ENCODE measurements at regions not wholly inside any gene's neighbourhood (a gene's known extent, or its start where the extent isn't known, plus 50 kb on each side); places are given as distances from the start of the nearest gene placed in this dataset.
"Not testable (repeated sequence)": the region's sequence is repeated elsewhere in the genome, so short reads cannot be mapped to it uniquely, and the experiment has no call there.

DNA sequence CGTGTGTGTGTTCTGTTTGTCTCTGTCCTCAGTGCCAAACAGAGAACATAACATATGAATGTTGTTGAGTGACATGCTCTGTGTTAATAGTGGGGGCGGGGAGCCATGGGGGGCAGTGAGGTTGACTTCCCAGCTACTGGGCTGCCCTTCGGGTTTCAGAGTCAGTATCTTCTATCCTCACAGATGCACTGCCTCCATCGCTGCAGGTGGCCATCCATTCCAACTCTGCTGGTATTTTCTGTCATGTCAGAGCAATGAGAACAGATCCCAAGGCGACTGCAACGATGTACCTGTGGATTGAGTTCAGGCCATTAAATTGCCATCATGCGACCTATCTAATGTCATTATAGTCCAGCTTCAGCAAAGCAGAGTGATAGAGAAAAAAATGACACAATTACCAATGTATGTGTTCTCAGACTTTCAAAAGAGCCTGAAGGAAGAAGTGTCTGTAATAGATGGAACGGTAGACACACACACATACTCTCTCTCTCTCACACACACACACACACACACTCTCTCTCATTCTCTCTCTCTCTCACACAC is 418.5 kb downstream of the RWDD3 start:
- 69 to 73% methylated on average over 8 of the region's 8 CpGs for WGBS, 2 donors
- no peaks in the 10 kb centered on the region for H3K4me1 ChIP-seq (ENCODE audit: control insufficient read depth in 1 of 2, insufficient read depth in 2 of 2, low read length in 2 of 2)
- H3K27ac ChIP-seq (ENCODE audit: low read depth in 1 of 2, low read length in 2 of 2): no peak overlapping the region
- H3K9me3 ChIP-seq (ENCODE audit: control insufficient read depth, low read length): no peaks in the 10 kb centered on the region
- DNase-seq (no peak), ATAC-seq (ENCODE audit: low FRiP score) (no peak)
- intact Hi-C loops (cut with DNase I): no loop called here
- no peak overlapping the region for H3K4me3 ChIP-seq (ENCODE audit: low read length in 2 of 2)
- no peaks in the 10 kb centered on the region for H3K36me3 ChIP-seq (ENCODE audit: control insufficient read depth in 1 of 2, insufficient read depth in 2 of 2, low read length in 1 of 2)
- no peaks in the 10 kb centered on the region for H3K27me3 ChIP-seq (ENCODE audit: control insufficient read depth in 1 of 2, insufficient read depth in 2 of 2, low read length in 1 of 2)

GRCh38 chr1:95653618-95654017 is 419.6 kb downstream of the RWDD3 start:
- intact Hi-C loops (cut with DNase I): no loop called here
- no peak for ATAC-seq (ENCODE audit: low FRiP score)

DNA sequence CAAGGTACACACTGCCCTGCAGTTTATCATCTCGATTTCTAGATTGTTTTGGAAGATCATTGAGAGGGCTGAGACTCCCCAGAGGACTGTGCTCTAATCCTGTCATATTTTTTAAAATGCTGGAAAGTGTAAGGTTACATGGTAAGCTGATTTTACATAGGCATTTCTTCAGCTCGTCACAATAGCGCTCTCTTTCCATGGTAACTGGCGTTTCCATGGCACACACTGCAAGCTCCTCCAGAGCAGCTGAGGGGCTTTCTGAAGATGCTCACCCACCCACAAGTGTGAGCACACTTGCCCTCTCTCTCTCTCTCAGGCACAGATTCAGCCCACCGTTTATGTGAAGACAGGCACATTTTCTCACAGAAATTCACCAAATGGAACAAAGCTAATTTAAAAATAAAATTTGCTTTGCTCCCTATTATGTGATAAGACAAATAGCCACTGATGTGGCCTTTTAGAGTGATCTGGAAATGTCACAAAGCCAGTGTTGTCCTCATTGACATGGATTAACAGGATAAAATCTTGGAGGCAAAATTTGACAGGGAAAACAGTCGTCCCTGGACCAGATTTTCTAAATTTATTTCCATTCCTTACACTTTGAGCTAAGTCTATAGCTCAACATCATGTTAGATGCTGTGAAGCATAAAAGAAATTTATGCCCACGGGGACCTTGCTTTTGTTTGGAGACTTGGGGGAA is 421.5 kb downstream of the RWDD3 start:
- intact Hi-C loops (cut with DNase I): no loop called here
- no peak for ATAC-seq (ENCODE audit: low FRiP score)
- Histone ChIP-seq H3K27ac (ENCODE audit: low read depth in 1 of 2, low read length in 2 of 2) (no peak overlapping the region), H3K27me3 (ENCODE audit: control insufficient read depth in 1 of 2, insufficient read depth in 2 of 2, low read length in 1 of 2) (no peaks in the 10 kb centered on the region), H3K4me3 (ENCODE audit: low read length in 2 of 2) (no peak overlapping the region), H3K36me3 (ENCODE audit: control insufficient read depth in 1 of 2, insufficient read depth in 2 of 2, low read length in 1 of 2) (no peaks in the 10 kb centered on the region), H3K4me1 (ENCODE audit: control insufficient read depth in 1 of 2, insufficient read depth in 2 of 2, low read length in 2 of 2) (no peaks in the 10 kb centered on the region), H3K9me3 (ENCODE audit: control insufficient read depth, low read length) (no peaks in the 10 kb centered on the region)
- 46 to 48% methylated on average over 7 of the region's 7 CpGs for WGBS, 2 donors
- DNase-seq: no peak

More at GRCh38 chr1:95653618-95654017, 419.6 kb downstream of the RWDD3 start:
- H3K27ac ChIP-seq (ENCODE audit: low read depth in 1 of 2, low read length in 2 of 2): no peak overlapping the region
- H3K36me3 ChIP-seq (ENCODE audit: control insufficient read depth in 1 of 2, insufficient read depth in 2 of 2, low read length in 1 of 2): no peaks in the 10 kb centered on the region
- H3K4me1 ChIP-seq (ENCODE audit: control insufficient read depth in 1 of 2, insufficient read depth in 2 of 2, low read length in 2 of 2): no peaks in the 10 kb centered on the region
- no peaks in the 10 kb centered on the region for H3K9me3 ChIP-seq (ENCODE audit: control insufficient read depth, low read length)
- no peaks in the 10 kb centered on the region for H3K27me3 ChIP-seq (ENCODE audit: control insufficient read depth in 1 of 2, insufficient read depth in 2 of 2, low read length in 1 of 2)
- no peak overlapping the region for H3K4me3 ChIP-seq (ENCODE audit: low read length in 2 of 2)
- DNase-seq: no peak
- 41 to 42% methylated on average over 4 of the region's 4 CpGs for WGBS, 2 donors

- intact Hi-C loops (cut with DNase I): no loop called here
- no peak for ATAC-seq (ENCODE audit: low FRiP score)
These were observed 423.2 kb downstream of the RWDD3 start for GRCh38 chr1:95657248-95657647.

GRCh38 chr1:95659166-95659565 is 425.2 kb downstream of the RWDD3 start:
- no peak for ATAC-seq (ENCODE audit: low FRiP score)
- Histone ChIP-seq H3K4me3 (ENCODE audit: low read length in 2 of 2) (no peak overlapping the region), H3K36me3 (ENCODE audit: control insufficient read depth in 1 of 2, insufficient read depth in 2 of 2, low read length in 1 of 2) (no peaks in the 10 kb centered on the region), H3K9me3 (ENCODE audit: control insufficient read depth, low read length) (no peaks in the 10 kb centered on the region), H3K27me3 (ENCODE audit: control insufficient read depth in 1 of 2, insufficient read depth in 2 of 2, low read length in 1 of 2) (no peaks in the 10 kb centered on the region), H3K4me1 (ENCODE audit: control insufficient read depth in 1 of 2, insufficient read depth in 2 of 2, low read length in 2 of 2) (peaks cover 0 to 2% of the 10 kb centered on the region in 2 donors), H3K27ac (ENCODE audit: low read depth in 1 of 2, low read length in 2 of 2) (no peak overlapping the region)
- DNase-seq: no peak
- intact Hi-C loops (cut with DNase I): no loop called here
- WGBS, 2 donors: 95 to 98% methylated on average over 2 of the region's 2 CpGs

More at GRCh38 chr1:95657248-95657647, 423.2 kb downstream of the RWDD3 start:
- H3K9me3 ChIP-seq (ENCODE audit: control insufficient read depth, low read length): no peaks in the 10 kb centered on the region
- DNase-seq: no peak
- no peaks in the 10 kb centered on the region for H3K27me3 ChIP-seq (ENCODE audit: control insufficient read depth in 1 of 2, insufficient read depth in 2 of 2, low read length in 1 of 2)
- no peaks in the 10 kb centered on the region for H3K36me3 ChIP-seq (ENCODE audit: control insufficient read depth in 1 of 2, insufficient read depth in 2 of 2, low read length in 1 of 2)
- WGBS, 2 donors: 88 to 89% methylated on average over 4 of the region's 4 CpGs
- H3K4me1 ChIP-seq (ENCODE audit: control insufficient read depth in 1 of 2, insufficient read depth in 2 of 2, low read length in 2 of 2): peaks cover 0 to 2% of the 10 kb centered on the region in 2 donors
- H3K4me3 ChIP-seq (ENCODE audit: low read length in 2 of 2): no peak overlapping the region
- no peak overlapping the region for H3K27ac ChIP-seq (ENCODE audit: low read depth in 1 of 2, low read length in 2 of 2)

GRCh38 chr1:95659588-95659987 is 425.6 kb downstream of the RWDD3 start:
- no peaks in the 10 kb centered on the region for H3K36me3 ChIP-seq (ENCODE audit: control insufficient read depth in 1 of 2, insufficient read depth in 2 of 2, low read length in 1 of 2)
- WGBS, 2 donors: 9 to 19% methylated on average over 4 of the region's 4 CpGs
- H3K27me3 ChIP-seq (ENCODE audit: control insufficient read depth in 1 of 2, insufficient read depth in 2 of 2, low read length in 1 of 2): no peaks in the 10 kb centered on the region
- H3K9me3 ChIP-seq (ENCODE audit: control insufficient read depth, low read length): no peaks in the 10 kb centered on the region
- DNase-seq (no peak), ATAC-seq (ENCODE audit: low FRiP score) (no peak)
- intact Hi-C loops (cut with DNase I): no loop called here
- H3K4me3 ChIP-seq (ENCODE audit: low read length in 2 of 2): no peak overlapping the region
- H3K27ac ChIP-seq (ENCODE audit: low read depth in 1 of 2, low read length in 2 of 2): no peak overlapping the region
- peaks cover 0 to 2% of the 10 kb centered on the region in 2 donors for H3K4me1 ChIP-seq (ENCODE audit: control insufficient read depth in 1 of 2, insufficient read depth in 2 of 2, low read length in 2 of 2)

DNA sequence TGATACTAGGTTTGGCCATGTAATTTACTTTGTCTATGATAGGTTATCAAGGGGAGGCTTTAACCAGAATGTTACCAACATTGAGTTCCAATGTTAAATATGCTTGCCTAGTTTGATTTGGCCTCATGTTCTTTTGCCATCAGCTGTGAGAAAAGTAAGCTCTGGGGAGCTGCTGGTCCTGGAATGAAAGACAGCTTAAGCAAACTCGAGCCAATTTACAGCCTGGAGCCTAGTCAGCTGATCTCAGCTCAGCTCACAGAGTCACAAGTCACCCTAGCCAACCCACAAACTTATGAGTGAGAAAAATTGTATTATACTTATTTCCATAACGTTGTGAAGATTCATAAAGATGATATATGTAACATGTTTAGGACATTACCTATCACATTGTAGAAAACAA is 426.7 kb downstream of the RWDD3 start:
- no peak for ATAC-seq (ENCODE audit: low FRiP score)
- Histone ChIP-seq H3K4me1 (ENCODE audit: control insufficient read depth in 1 of 2, insufficient read depth in 2 of 2, low read length in 2 of 2) (peaks cover 0 to 2% of the 10 kb centered on the region in 2 donors), H3K36me3 (ENCODE audit: control insufficient read depth in 1 of 2, insufficient read depth in 2 of 2, low read length in 1 of 2) (no peaks in the 10 kb centered on the region), H3K27me3 (ENCODE audit: control insufficient read depth in 1 of 2, insufficient read depth in 2 of 2, low read length in 1 of 2) (no peaks in the 10 kb centered on the region), H3K27ac (ENCODE audit: low read depth in 1 of 2, low read length in 2 of 2) (no peak overlapping the region), H3K9me3 (ENCODE audit: control insufficient read depth, low read length) (no peaks in the 10 kb centered on the region), H3K4me3 (ENCODE audit: low read length in 2 of 2) (no peak overlapping the region)
- intact Hi-C loops (cut with DNase I): no loop called here
- no peak for DNase-seq
- WGBS, 2 donors: 12% methylated on average over 2 of the region's 2 CpGs

DNA sequence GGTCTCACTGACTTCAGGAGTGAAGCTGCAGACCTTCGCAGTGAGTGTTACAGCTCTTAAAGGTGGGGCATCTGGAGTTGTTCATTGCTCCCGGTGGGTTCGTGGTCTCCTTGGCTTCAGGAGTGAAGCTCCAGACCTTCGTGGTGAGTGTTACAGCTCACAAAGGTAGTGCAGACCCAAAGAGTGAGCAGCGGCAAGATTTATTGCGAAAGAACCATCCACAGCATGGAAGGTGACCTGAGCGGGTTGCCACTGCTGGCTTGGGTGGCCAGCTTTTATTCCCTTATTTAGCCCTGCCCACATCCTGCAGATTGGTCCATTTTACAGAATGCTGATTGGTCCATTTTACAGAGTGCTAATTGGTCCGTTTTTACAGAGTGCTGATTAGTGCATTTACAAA is 429.5 kb downstream of the RWDD3 start:
- ATAC-seq (ENCODE audit: low FRiP score); H3K4me1 ChIP-seq (ENCODE audit: control insufficient read depth in 1 of 2, insufficient read depth in 2 of 2, low read length in 2 of 2); H3K36me3 ChIP-seq (ENCODE audit: control insufficient read depth in 1 of 2, insufficient read depth in 2 of 2, low read length in 1 of 2); DNase-seq; intact Hi-C loops (cut with DNase I); H3K27ac ChIP-seq (ENCODE audit: low read depth in 1 of 2, low read length in 2 of 2); H3K27me3 ChIP-seq (ENCODE audit: control insufficient read depth in 1 of 2, insufficient read depth in 2 of 2, low read length in 1 of 2); H3K9me3 ChIP-seq (ENCODE audit: control insufficient read depth, low read length); H3K4me3 ChIP-seq (ENCODE audit: low read length in 2 of 2): not testable (repeated sequence)
- 92 to 94% methylated on average over 8 of the region's 8 CpGs for WGBS, 2 donors

GRCh38 chr1:95668165-95668564 is 434.2 kb downstream of the RWDD3 start:
- Histone ChIP-seq H3K4me3 (ENCODE audit: low read length in 2 of 2) (no peak overlapping the region), H3K9me3 (ENCODE audit: control insufficient read depth, low read length) (no peaks in the 10 kb centered on the region), H3K27ac (ENCODE audit: low read depth in 1 of 2, low read length in 2 of 2) (no peak overlapping the region), H3K36me3 (ENCODE audit: control insufficient read depth in 1 of 2, insufficient read depth in 2 of 2, low read length in 1 of 2) (no peaks in the 10 kb centered on the region), H3K4me1 (ENCODE audit: control insufficient read depth in 1 of 2, insufficient read depth in 2 of 2, low read length in 2 of 2) (no peaks in the 10 kb centered on the region), H3K27me3 (ENCODE audit: control insufficient read depth in 1 of 2, insufficient read depth in 2 of 2, low read length in 1 of 2) (no peaks in the 10 kb centered on the region)
- no peak for ATAC-seq (ENCODE audit: low FRiP score)
- no peak for DNase-seq
- 61 to 69% methylated on average over 3 of the region's 3 CpGs for WGBS, 2 donors
- intact Hi-C loops (cut with DNase I): no loop called here
